ENCODE measurements at regions not wholly inside any gene's neighbourhood (a gene's known extent, or its start where the extent isn't known, plus 50 kb on each side); places are given as distances from the start of the nearest gene placed in this dataset.

DNA sequence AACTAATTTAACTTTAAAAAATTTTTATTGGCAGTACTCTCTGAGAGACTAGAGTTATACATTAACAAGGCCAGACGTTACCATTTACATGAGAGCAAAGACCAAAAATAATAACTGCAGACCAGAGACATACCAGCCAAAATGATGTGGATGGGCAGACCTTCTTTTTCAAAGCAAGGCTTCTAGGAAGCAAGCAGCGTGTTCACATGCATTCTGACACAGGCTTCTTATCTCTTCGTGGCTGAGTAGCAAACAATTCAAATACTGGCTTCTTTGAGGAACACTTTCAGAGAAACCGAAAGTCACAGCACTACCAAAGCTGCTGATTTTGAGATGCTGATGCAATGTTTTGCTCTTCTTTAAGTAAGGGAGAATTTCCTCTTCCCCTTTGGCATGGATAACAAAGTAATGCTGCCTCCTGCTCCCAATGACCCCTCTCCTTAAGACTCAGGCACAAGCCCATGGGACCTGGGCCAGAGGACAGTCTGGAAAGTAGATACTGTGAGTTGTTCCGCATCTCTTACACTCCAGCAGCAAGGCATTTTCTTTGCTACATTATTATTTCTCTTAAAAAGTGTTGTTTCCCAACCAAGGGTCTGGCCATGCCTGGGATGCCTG is 181.9 kb downstream of the MREG start:
- TF ChIP-seq, protein P1, sequence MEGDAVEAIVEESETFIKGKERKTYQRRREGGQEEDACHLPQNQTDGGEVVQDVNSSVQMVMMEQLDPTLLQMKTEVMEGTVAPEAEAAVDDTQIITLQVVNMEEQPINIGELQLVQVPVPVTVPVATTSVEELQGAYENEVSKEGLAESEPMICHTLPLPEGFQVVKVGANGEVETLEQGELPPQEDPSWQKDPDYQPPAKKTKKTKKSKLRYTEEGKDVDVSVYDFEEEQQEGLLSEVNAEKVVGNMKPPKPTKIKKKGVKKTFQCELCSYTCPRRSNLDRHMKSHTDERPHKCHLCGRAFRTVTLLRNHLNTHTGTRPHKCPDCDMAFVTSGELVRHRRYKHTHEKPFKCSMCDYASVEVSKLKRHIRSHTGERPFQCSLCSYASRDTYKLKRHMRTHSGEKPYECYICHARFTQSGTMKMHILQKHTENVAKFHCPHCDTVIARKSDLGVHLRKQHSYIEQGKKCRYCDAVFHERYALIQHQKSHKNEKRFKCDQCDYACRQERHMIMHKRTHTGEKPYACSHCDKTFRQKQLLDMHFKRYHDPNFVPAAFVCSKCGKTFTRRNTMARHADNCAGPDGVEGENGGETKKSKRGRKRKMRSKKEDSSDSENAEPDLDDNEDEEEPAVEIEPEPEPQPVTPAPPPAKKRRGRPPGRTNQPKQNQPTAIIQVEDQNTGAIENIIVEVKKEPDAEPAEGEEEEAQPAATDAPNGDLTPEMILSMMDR (IDR thresholded peaks at IDR 0.05), result no peak
- TF ChIP-seq POLR2AphosphoS5 (IDR thresholded peaks at IDR 0.05; ENCODE audit: low read depth, low read length) (no peak), SIN3A (IDR thresholded peaks at IDR 0.05; ENCODE audit: borderline replicate concordance, insufficient read depth, low read depth, low read length) (no peak)
- TF ChIP-seq, protein P2, sequence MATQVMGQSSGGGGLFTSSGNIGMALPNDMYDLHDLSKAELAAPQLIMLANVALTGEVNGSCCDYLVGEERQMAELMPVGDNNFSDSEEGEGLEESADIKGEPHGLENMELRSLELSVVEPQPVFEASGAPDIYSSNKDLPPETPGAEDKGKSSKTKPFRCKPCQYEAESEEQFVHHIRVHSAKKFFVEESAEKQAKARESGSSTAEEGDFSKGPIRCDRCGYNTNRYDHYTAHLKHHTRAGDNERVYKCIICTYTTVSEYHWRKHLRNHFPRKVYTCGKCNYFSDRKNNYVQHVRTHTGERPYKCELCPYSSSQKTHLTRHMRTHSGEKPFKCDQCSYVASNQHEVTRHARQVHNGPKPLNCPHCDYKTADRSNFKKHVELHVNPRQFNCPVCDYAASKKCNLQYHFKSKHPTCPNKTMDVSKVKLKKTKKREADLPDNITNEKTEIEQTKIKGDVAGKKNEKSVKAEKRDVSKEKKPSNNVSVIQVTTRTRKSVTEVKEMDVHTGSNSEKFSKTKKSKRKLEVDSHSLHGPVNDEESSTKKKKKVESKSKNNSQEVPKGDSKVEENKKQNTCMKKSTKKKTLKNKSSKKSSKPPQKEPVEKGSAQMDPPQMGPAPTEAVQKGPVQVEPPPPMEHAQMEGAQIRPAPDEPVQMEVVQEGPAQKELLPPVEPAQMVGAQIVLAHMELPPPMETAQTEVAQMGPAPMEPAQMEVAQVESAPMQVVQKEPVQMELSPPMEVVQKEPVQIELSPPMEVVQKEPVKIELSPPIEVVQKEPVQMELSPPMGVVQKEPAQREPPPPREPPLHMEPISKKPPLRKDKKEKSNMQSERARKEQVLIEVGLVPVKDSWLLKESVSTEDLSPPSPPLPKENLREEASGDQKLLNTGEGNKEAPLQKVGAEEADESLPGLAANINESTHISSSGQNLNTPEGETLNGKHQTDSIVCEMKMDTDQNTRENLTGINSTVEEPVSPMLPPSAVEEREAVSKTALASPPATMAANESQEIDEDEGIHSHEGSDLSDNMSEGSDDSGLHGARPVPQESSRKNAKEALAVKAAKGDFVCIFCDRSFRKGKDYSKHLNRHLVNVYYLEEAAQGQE (IDR thresholded peaks at IDR 0.05; ENCODE audit: insufficient read depth in 1 of 2, low read depth in 2 of 2, low read length in 1 of 2), result no peak
